HG02798 (cell line): ENCODE measurements at regions not wholly inside any gene's neighbourhood (a gene's known extent, or its start where the extent isn't known, plus 50 kb on each side); places are given as distances from the start of the nearest gene placed in this dataset.

ENCODE experiments used
- ATAC-seq: cut with Tn5 transposase; IDR thresholded peaks from one replicate; pipeline ENCODE4 v1.9.1; 2021; ENCODE audit warnings: mild to moderate bottlenecking; ENCODE audit not compliant: unreplicated experiment, poor library complexity

- ATAC-seq = no peak
These were observed 238.3 kb downstream of the EPM2A start for GRCh38 chr6:145497006-145497405.

GRCh38 chr6:145498425-145498824 is 236.9 kb downstream of the EPM2A start:
- no peak for ATAC-seq

GRCh38 chr6:145502416-145502815 is 232.9 kb downstream of the EPM2A start:
- ATAC-seq = no peak

- ATAC-seq = no peak
These were observed 229.2 kb downstream of the EPM2A start for GRCh38 chr6:145506136-145506535.

- ATAC-seq = no peak
These were observed 228.8 kb downstream of the EPM2A start for GRCh38 chr6:145506565-145506964.

GRCh38 chr6:145507239-145507638 is 228.1 kb downstream of the EPM2A start:
- no peak for ATAC-seq

- no peak for ATAC-seq
These were observed 227.2 kb downstream of the EPM2A start for GRCh38 chr6:145508107-145508506.

GRCh38 chr6:145517492-145517891 is 217.8 kb downstream of the EPM2A start:
- ATAC-seq = no peak

GRCh38 chr6:145525038-145525437 is 210.3 kb downstream of the EPM2A start:
- ATAC-seq = no peak

- no peak for ATAC-seq
These were observed 205.7 kb downstream of the EPM2A start for GRCh38 chr6:145529582-145529981.

GRCh38 chr6:145530454-145530853 is 204.9 kb downstream of the EPM2A start:
- no peak for ATAC-seq

GRCh38 chr6:145531032-145531431 is 204.3 kb downstream of the EPM2A start:
- no peak for ATAC-seq

GRCh38 chr6:145531822-145532221 is 203.5 kb downstream of the EPM2A start:
- ATAC-seq = no peak

- no peak for ATAC-seq
These were observed 203.0 kb downstream of the EPM2A start for GRCh38 chr6:145532361-145532760.

GRCh38 chr6:145534989-145535388 is 200.3 kb downstream of the EPM2A start:
- ATAC-seq = no peak

- ATAC-seq = no peak
These were observed 196.3 kb downstream of the EPM2A start for GRCh38 chr6:145538989-145539388.

- ATAC-seq = no peak
These were observed 195.5 kb downstream of the EPM2A start for GRCh38 chr6:145539831-145540230.

- no peak for ATAC-seq
These were observed 194.6 kb downstream of the EPM2A start for GRCh38 chr6:145540741-145541140.

GRCh38 chr6:145544041-145544440 is 191.3 kb downstream of the EPM2A start:
- no peak for ATAC-seq

- ATAC-seq = no peak
These were observed 190.8 kb downstream of the EPM2A start for GRCh38 chr6:145544514-145544913.

- ATAC-seq = no peak
These were observed 189.1 kb downstream of the EPM2A start for GRCh38 chr6:145546265-145546664.

GRCh38 chr6:145547594-145548335 is 187.6 kb downstream of the EPM2A start:
- ATAC-seq = no peak
